ENCODE measurements at regions not wholly inside any gene's neighbourhood (a gene's known extent, or its start where the extent isn't known, plus 50 kb on each side); places are given as distances from the start of the nearest gene placed in this dataset.

GRCh38 chr7:35967366-35968139, 166.7 kb downstream of the SEPTIN7 start:
- no peaks in the 10 kb centered on the region for H3K36me3 ChIP-seq (ENCODE audit: control insufficient read depth, insufficient read depth, low read length)
- TF ChIP-seq SIN3A (IDR thresholded peaks at IDR 0.05; ENCODE audit: borderline replicate concordance, insufficient read depth, low read depth, low read length) = no peak
- TF ChIP-seq, protein P1, sequence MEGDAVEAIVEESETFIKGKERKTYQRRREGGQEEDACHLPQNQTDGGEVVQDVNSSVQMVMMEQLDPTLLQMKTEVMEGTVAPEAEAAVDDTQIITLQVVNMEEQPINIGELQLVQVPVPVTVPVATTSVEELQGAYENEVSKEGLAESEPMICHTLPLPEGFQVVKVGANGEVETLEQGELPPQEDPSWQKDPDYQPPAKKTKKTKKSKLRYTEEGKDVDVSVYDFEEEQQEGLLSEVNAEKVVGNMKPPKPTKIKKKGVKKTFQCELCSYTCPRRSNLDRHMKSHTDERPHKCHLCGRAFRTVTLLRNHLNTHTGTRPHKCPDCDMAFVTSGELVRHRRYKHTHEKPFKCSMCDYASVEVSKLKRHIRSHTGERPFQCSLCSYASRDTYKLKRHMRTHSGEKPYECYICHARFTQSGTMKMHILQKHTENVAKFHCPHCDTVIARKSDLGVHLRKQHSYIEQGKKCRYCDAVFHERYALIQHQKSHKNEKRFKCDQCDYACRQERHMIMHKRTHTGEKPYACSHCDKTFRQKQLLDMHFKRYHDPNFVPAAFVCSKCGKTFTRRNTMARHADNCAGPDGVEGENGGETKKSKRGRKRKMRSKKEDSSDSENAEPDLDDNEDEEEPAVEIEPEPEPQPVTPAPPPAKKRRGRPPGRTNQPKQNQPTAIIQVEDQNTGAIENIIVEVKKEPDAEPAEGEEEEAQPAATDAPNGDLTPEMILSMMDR (IDR thresholded peaks at IDR 0.05) = no peak
- no peak for TF ChIP-seq REST (IDR thresholded peaks at IDR 0.05; ENCODE audit: insufficient read depth in 1 of 2, low read depth in 2 of 2, low read length in 1 of 2)
- TF ChIP-seq POLR2AphosphoS5 (IDR thresholded peaks at IDR 0.05; ENCODE audit: low read depth, low read length) = no peak
- TF ChIP-seq TCF7L2 (IDR thresholded peaks at IDR 0.05; ENCODE audit: low read depth, low read length) = no peak
- H3K27ac ChIP-seq (ENCODE audit: low read length) = no peak overlapping the region
- POLR2A ChIA-PET = no interaction called here
- in situ Hi-C loops (cut with HindIII; ENCODE audit: low pct_unique_long_range_greater_than_20kb, low sequenced_read_pairs) (no loop called here), intact Hi-C loops (cut with micrococcal nuclease; ENCODE audit: unreplicated experiment) (no loop called here)
- CTCF ChIA-PET = no interaction called here
- H3K4me3 ChIP-seq (ENCODE audit: low read depth in 2 of 2, low read length in 2 of 2) = no peak overlapping the region
- peaks cover 2% of the 10 kb centered on the region; the same call in 1 of the 2 replicates for H3K27me3 ChIP-seq (ENCODE audit: control insufficient read depth, insufficient read depth, low read length)
- no peaks in the 10 kb centered on the region for H3K9me3 ChIP-seq (ENCODE audit: control insufficient read depth, insufficient read depth, low read depth, low read length)
- DNase-seq (ENCODE audit: low read depth, low spot score) = no peak
- ATAC-seq = no peak
- BruUV-seq (replicated peaks) = no TSS peak
- peaks cover 6% of the 10 kb centered on the region; the same call in 1 of the 2 replicates for H3K4me1 ChIP-seq (ENCODE audit: control insufficient read depth, insufficient read depth, low read length)

GRCh38 chr7:35968140-35968940, 167.5 kb downstream of the SEPTIN7 start:
- ATAC-seq = no peak
- ChIA-PET POLR2A (no interaction called here), CTCF (no interaction called here)
- in situ Hi-C loops (cut with HindIII; ENCODE audit: low pct_unique_long_range_greater_than_20kb, low sequenced_read_pairs) (no loop called here), intact Hi-C loops (cut with micrococcal nuclease; ENCODE audit: unreplicated experiment) (no loop called here)
- H3K27me3 ChIP-seq (ENCODE audit: control insufficient read depth, insufficient read depth, low read length) = peaks cover 2% of the 10 kb centered on the region; the same call in 1 of the 2 replicates
- H3K9me3 ChIP-seq (ENCODE audit: control insufficient read depth, insufficient read depth, low read depth, low read length) = no peaks in the 10 kb centered on the region
- peaks cover 6% of the 10 kb centered on the region; the same call in 1 of the 2 replicates for H3K4me1 ChIP-seq (ENCODE audit: control insufficient read depth, insufficient read depth, low read length)
- BruUV-seq (replicated peaks) = no TSS peak
- no peak overlapping the region for H3K4me3 ChIP-seq (ENCODE audit: low read depth in 2 of 2, low read length in 2 of 2)
- H3K36me3 ChIP-seq (ENCODE audit: control insufficient read depth, insufficient read depth, low read length) = no peaks in the 10 kb centered on the region
- DNase-seq (ENCODE audit: low read depth, low spot score) = no peak
- TF ChIP-seq, protein P1 (IDR thresholded peaks at IDR 0.05) = no peak
- no peak for TF ChIP-seq SIN3A (IDR thresholded peaks at IDR 0.05; ENCODE audit: borderline replicate concordance, insufficient read depth, low read depth, low read length)
- TF ChIP-seq REST (IDR thresholded peaks at IDR 0.05; ENCODE audit: insufficient read depth in 1 of 2, low read depth in 2 of 2, low read length in 1 of 2) = no peak
- TF ChIP-seq POLR2AphosphoS5 (IDR thresholded peaks at IDR 0.05; ENCODE audit: low read depth, low read length) = no peak
- TF ChIP-seq TCF7L2 (IDR thresholded peaks at IDR 0.05; ENCODE audit: low read depth, low read length) = no peak
- H3K27ac ChIP-seq (ENCODE audit: low read length) = no peak overlapping the region
